Heart right ventricle (tissue), 16 donors: ENCODE measurements at regions not wholly inside any gene's neighbourhood (a gene's known extent, or its start where the extent isn't known, plus 50 kb on each side); places are given as distances from the start of the nearest gene placed in this dataset.

Experiments
- ATAC-seq, 8 donors: fragments of 200-7000 bp; cut with Tn5 transposase; one replicate each; pipeline ENCODE4 v1.9.1; 2020; ENCODE audit warnings: mild to moderate bottlenecking in 8 of 8, moderate library complexity in 8 of 8, moderate number of reproducible peaks in 1 of 8
- DNase-seq, 2 donors: peaks; one replicate each; pipeline ENCODE4 v3.0.0-alpha.2; 2020
- H3K27ac ChIP-seq, 10 donors: fragments of 200-600 bp; sonication (generic) in 2 of 10; one replicate each; pipeline versions ENCODE4 v1.5.0 to v1.8.0; 2020 to 2022; ENCODE audit warnings: mild to moderate bottlenecking in 3 of 10
- H3K27me3 ChIP-seq, 7 donors: fragments of 200-600 bp; one replicate each; pipeline ENCODE4 v1.8.0; 2021 to 2022; ENCODE audit warnings: mild to moderate bottlenecking in 2 of 7
- H3K36me3 ChIP-seq, 9 donors: fragments of 200-600 bp; sonication (generic) in 1 of 9; one replicate each; pipeline versions ENCODE4 v1.5.0 to v1.8.0; 2020 to 2022; ENCODE audit warnings: mild to moderate bottlenecking in 2 of 9
- H3K4me1 ChIP-seq, 9 donors: fragments of 200-600 bp; sonication (generic) in 1 of 9; one replicate each; pipeline versions ENCODE4 v1.5.0 to v1.8.0; 2020 to 2022; ENCODE audit warnings: mild to moderate bottlenecking in 4 of 9
- H3K4me3 ChIP-seq, 10 donors: fragments of 200-600 bp; sonication (generic) in 2 of 10; one replicate each; pipeline versions ENCODE4 v1.5.0 to v1.8.0; 2020 to 2022; ENCODE audit warnings: mild to moderate bottlenecking in 7 of 10, moderate library complexity in 2 of 10
- H3K9me3 ChIP-seq, 11 donors: fragments of 200-600 bp in 10 of 11; sonication (generic) in 2 of 11; one replicate each; pipeline versions ENCODE4 v1.5.0 to v1.8.0; 2013 to 2022; ENCODE audit warnings: mild to moderate bottlenecking in 2 of 11, control low read depth in 1 of 11, moderate library complexity in 1 of 11
- CTCF ChIP-seq, 9 donors: fragments of 200-600 bp; sonication (generic) in 2 of 9; IDR thresholded peaks; one replicate each; pipeline versions ENCODE4 v1.5.0 to v1.8.0; 2021 to 2022; ENCODE audit warnings: antibody characterized with exemption in 9 of 9, mild to moderate bottlenecking in 5 of 9, moderate library complexity in 1 of 9
- WGBS, 2 donors: extraction: QIAGEN DNeasy Blood & Tissue Kit; methylation state at CpG; one replicate each; pipeline ENCODE4 v1.1.7; 2013; ENCODE audit warnings: inconsistent platforms in 1 of 2; 5-methylcytosine and 5-hydroxymethylcytosine counted together
- intact Hi-C, 10 donors: fragments of 100-400 bp; cut with DNase I; formaldehyde crosslinking; loops; one replicate each; pipeline versions ENCODE4 v1.11.1 to v1.14.2; 2022
- donor health status: Arrhythmogenic right ventricular cardiomyopathy.
- donor health status: ischemic (EF 13 %, LVEDD 7.1; RV severe dilation, severe dysfunction).
- donor health status: healthy with polysubstance abuse.
- donor health status: DM: no; HTN: yes; CAD: no.
- donor health status: DM: no; HTN: no; CAD: no.
- donor health status: ischemic (EF 25% LVEDD 6.9; RV normal size, moderate dysfunction).
- donor health status: ischemic (EF 25% LVEDD 5.7; RV mildly dilated, moderate dysfunction).
- donor health status: healthy.
- donor health status: DM: yes; HTN: yes; CAD: no.
- donor health status: Ischemic cardiomyopathy.
- donor health status: ischemic (EF 35%, LVEDD 5.7; RV mildly dilated, moderate dysfunction).
- donor health status: nonischemic (EF 11% LVEDD 7.7; RV severe dilation, severe dysfunction).
- donor health status: DM: yes; HTN: yes; CAD: no.
- donor health status: PGD.
- donor health status: ischemic (EF 29% LVEDD 5.4; RV normal size, mild dysfunction).
- donor health status: nonischemic (EF 23%, LVEDD 6.1; RV moderate dilation, normal function).

GRCh38 chr9:11097020-11097419, 484.2 kb upstream of the PTPRD start:
- DNase-seq (no peak), ATAC-seq (no peak)
- peaks cover 0 to 7% (median 0%) of the 10 kb centered on the region in 11 donors for H3K9me3 ChIP-seq
- H3K36me3 ChIP-seq = no peaks in the 10 kb centered on the region
- H3K27ac ChIP-seq = no peak overlapping the region
- WGBS, 2 donors = 78 to 91% methylated on average over 1 of the region's 1 CpG
- TF ChIP-seq CTCF (IDR thresholded peaks at IDR 0.05) = no peak
- no peak overlapping the region for H3K4me3 ChIP-seq
- no peaks in the 10 kb centered on the region for H3K4me1 ChIP-seq
- intact Hi-C loops = no loop called here
- H3K27me3 ChIP-seq = no peaks in the 10 kb centered on the region

GRCh38 chr9:11103525-11103924, 490.7 kb upstream of the PTPRD start:
- no peak for TF ChIP-seq CTCF (IDR thresholded peaks at IDR 0.05)
- Histone ChIP-seq H3K4me3 (no peak overlapping the region), H3K27ac (no peak overlapping the region), H3K9me3 (peaks cover 0 to 14% (median 0%) of the 10 kb centered on the region in 11 donors), H3K4me1 (no peaks in the 10 kb centered on the region), H3K36me3 (no peaks in the 10 kb centered on the region), H3K27me3 (no peaks in the 10 kb centered on the region)
- no peak for ATAC-seq
- WGBS, 2 donors = 64% methylated on average over 2 of the region's 2 CpGs
- DNase-seq = no peak
- intact Hi-C loops = no loop called here

GRCh38 chr9:11107196-11107595, 494.4 kb upstream of the PTPRD start:
- DNase-seq = no peak
- 64 to 69% methylated on average over 8 of the region's 8 CpGs for WGBS, 2 donors
- H3K27ac ChIP-seq = no peak overlapping the region

GRCh38 chr9:11128156-11128555, 515.4 kb upstream of the PTPRD start:
- no peak for TF ChIP-seq CTCF (IDR thresholded peaks at IDR 0.05)
- ATAC-seq = no peak
- H3K36me3 ChIP-seq = no peaks in the 10 kb centered on the region
- no peaks in the 10 kb centered on the region for H3K9me3 ChIP-seq
- intact Hi-C loops = no loop called here
- H3K27ac ChIP-seq = no peak overlapping the region
- H3K4me1 ChIP-seq = no peaks in the 10 kb centered on the region
- WGBS, 2 donors = 85 to 86% methylated on average over 3 of the region's 3 CpGs
- no peak for DNase-seq
- no peaks in the 10 kb centered on the region for H3K27me3 ChIP-seq
- no peak overlapping the region for H3K4me3 ChIP-seq

More at GRCh38 chr9:11107196-11107595, 494.4 kb upstream of the PTPRD start:
- intact Hi-C loops = no loop called here
- Histone ChIP-seq H3K4me3 (no peak overlapping the region), H3K36me3 (no peaks in the 10 kb centered on the region), H3K27me3 (no peaks in the 10 kb centered on the region), H3K9me3 (peaks cover 0 to 39% (median 3%) of the 10 kb centered on the region in 11 donors), H3K4me1 (no peaks in the 10 kb centered on the region)
- no peak for ATAC-seq
- TF ChIP-seq CTCF (IDR thresholded peaks at IDR 0.05) = no peak
